ENCODE measurements at regions not wholly inside any gene's neighbourhood (a gene's known extent, or its start where the extent isn't known, plus 50 kb on each side); places are given as distances from the start of the nearest gene placed in this dataset.

DNA sequence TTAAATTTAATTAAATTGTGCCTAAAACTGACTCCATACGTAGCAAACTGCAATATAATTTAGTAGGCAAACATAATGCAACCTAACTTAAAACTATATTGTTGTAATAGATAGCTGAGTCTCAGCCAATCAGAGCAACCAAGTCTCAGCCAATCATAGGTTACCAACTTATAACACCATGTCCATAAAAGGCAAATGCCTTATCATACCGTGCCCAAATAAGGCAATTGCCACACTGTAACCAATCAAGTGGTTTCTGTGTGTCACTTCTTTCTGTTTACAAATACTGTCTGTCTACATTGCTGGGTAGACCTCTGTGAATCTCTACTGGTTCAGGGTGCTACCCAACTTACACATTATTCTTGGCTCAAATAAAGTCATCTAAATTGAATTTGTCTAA, 728.4 kb upstream of the EPHA6 start:
- Histone ChIP-seq H3K27me3 (ENCODE audit: insufficient read depth, low read length, poor library complexity) (no peaks in the 10 kb centered on the region), H3K4me3 (ENCODE audit: low read depth in 1 of 2, low read length in 2 of 2) (no peak overlapping the region), H4K20me1 (ENCODE audit: insufficient read depth, low read length) (no peaks in the 10 kb centered on the region), H3K36me3 (ENCODE audit: insufficient read depth, low read length) (no peaks in the 10 kb centered on the region), H2AFZ (ENCODE audit: low read depth, low read length) (no peak overlapping the region), H3K9me3 (ENCODE audit: insufficient read depth, low read length, severe bottlenecking) (no peaks in the 10 kb centered on the region), H3K79me2 (ENCODE audit: insufficient read depth, low read length) (no peaks in the 10 kb centered on the region), H3K27ac (ENCODE audit: low read length) (no peak overlapping the region), H3K4me1 (ENCODE audit: insufficient read depth, low read length) (no peaks in the 10 kb centered on the region), H3K4me2 (ENCODE audit: insufficient read depth, low read length) (no peak overlapping the region), H3K9ac (ENCODE audit: low read depth, low read length) (no peak overlapping the region)
- ATAC-seq (ENCODE audit: insufficient read depth, low read depth) (no peak), DNase-seq (no peak)
- TF ChIP-seq EZH2 (IDR thresholded peaks at IDR 0.05; ENCODE audit: borderline replicate concordance, low read depth, low read length, severe bottlenecking): no peak
- TF ChIP-seq, protein P1, sequence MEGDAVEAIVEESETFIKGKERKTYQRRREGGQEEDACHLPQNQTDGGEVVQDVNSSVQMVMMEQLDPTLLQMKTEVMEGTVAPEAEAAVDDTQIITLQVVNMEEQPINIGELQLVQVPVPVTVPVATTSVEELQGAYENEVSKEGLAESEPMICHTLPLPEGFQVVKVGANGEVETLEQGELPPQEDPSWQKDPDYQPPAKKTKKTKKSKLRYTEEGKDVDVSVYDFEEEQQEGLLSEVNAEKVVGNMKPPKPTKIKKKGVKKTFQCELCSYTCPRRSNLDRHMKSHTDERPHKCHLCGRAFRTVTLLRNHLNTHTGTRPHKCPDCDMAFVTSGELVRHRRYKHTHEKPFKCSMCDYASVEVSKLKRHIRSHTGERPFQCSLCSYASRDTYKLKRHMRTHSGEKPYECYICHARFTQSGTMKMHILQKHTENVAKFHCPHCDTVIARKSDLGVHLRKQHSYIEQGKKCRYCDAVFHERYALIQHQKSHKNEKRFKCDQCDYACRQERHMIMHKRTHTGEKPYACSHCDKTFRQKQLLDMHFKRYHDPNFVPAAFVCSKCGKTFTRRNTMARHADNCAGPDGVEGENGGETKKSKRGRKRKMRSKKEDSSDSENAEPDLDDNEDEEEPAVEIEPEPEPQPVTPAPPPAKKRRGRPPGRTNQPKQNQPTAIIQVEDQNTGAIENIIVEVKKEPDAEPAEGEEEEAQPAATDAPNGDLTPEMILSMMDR (IDR thresholded peaks at IDR 0.05; ENCODE audit: borderline replicate concordance, extremely low read depth, low read length, poor library complexity, severe bottlenecking): no peak

DNA sequence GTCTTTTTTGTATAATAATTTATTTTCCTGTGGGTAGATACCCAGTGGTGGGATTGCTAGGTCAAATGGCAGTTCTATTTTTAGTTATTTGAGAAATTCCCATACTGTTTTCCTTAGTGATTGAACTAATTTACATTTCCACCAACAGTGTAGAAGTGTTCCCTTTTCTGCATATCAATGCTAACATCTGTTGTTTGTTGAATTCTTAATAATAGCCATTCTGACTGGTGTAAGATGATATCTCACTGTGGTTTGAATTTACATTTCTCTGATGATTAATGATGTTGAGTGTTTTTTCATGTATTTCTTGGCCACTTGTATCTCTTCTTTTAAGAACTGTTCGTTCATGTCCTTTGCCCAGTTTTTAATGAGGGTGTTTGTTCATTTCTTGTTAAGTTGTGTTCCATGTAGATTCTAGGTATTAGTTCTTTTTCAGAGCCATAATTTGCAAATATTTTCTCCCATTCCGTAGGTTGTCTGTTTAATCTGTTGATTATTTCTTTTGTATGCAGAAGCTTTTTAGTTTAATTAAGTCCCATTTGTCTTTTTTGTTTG, 713.3 kb upstream of the EPHA6 start:
- Histone ChIP-seq H3K4me2 (ENCODE audit: insufficient read depth, low read length) (no peak overlapping the region), H3K4me3 (ENCODE audit: low read depth in 1 of 2, low read length in 2 of 2) (no peak overlapping the region), H3K79me2 (ENCODE audit: insufficient read depth, low read length) (no peaks in the 10 kb centered on the region), H3K4me1 (ENCODE audit: insufficient read depth, low read length) (no peaks in the 10 kb centered on the region), H3K9me3 (ENCODE audit: insufficient read depth, low read length, severe bottlenecking) (no peaks in the 10 kb centered on the region), H3K36me3 (ENCODE audit: insufficient read depth, low read length) (no peaks in the 10 kb centered on the region), H3K9ac (ENCODE audit: low read depth, low read length) (no peak overlapping the region), H4K20me1 (ENCODE audit: insufficient read depth, low read length) (no peaks in the 10 kb centered on the region), H3K27me3 (ENCODE audit: insufficient read depth, low read length, poor library complexity) (no peaks in the 10 kb centered on the region), H2AFZ (ENCODE audit: low read depth, low read length) (no peak overlapping the region), H3K27ac (ENCODE audit: low read length) (no peak overlapping the region)
- no peak for DNase-seq
- no peak for ATAC-seq (ENCODE audit: insufficient read depth, low read depth)
- TF ChIP-seq, protein P1 (IDR thresholded peaks at IDR 0.05; ENCODE audit: borderline replicate concordance, extremely low read depth, low read length, poor library complexity, severe bottlenecking): no peak
- TF ChIP-seq EZH2 (IDR thresholded peaks at IDR 0.05; ENCODE audit: borderline replicate concordance, low read depth, low read length, severe bottlenecking): no peak

DNA sequence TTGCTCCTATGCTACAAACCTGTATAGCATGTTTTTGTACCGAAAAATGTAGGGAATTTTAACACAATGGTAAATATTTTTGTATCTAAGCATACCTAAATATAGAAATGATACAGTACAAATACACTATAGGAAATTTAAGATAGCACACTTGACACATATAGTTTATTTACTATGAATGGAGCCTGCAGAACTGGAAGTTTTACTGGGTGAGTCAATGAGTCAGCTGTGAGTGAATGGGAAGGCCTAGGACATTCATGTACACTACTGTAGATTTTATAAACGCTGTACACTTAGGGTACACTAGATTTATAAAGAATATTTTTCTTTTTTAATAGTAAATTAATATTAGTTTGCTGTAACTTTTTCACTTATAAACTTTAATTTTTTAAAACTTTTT, 707.7 kb upstream of the EPHA6 start:
- Histone ChIP-seq H3K36me3 (ENCODE audit: insufficient read depth, low read length) (no peaks in the 10 kb centered on the region), H3K4me1 (ENCODE audit: insufficient read depth, low read length) (no peaks in the 10 kb centered on the region), H3K9ac (ENCODE audit: low read depth, low read length) (no peak overlapping the region), H4K20me1 (ENCODE audit: insufficient read depth, low read length) (no peaks in the 10 kb centered on the region), H3K4me3 (ENCODE audit: low read depth in 1 of 2, low read length in 2 of 2) (no peak overlapping the region), H3K9me3 (ENCODE audit: insufficient read depth, low read length, severe bottlenecking) (no peaks in the 10 kb centered on the region), H3K27me3 (ENCODE audit: insufficient read depth, low read length, poor library complexity) (no peaks in the 10 kb centered on the region), H3K79me2 (ENCODE audit: insufficient read depth, low read length) (no peaks in the 10 kb centered on the region), H3K4me2 (ENCODE audit: insufficient read depth, low read length) (no peak overlapping the region), H3K27ac (ENCODE audit: low read length) (no peak overlapping the region), H2AFZ (ENCODE audit: low read depth, low read length) (no peak overlapping the region)
- DNase-seq (no peak), ATAC-seq (ENCODE audit: insufficient read depth, low read depth) (no peak)
- TF ChIP-seq EZH2 (IDR thresholded peaks at IDR 0.05; ENCODE audit: borderline replicate concordance, low read depth, low read length, severe bottlenecking): no peak
- TF ChIP-seq, protein P1 (IDR thresholded peaks at IDR 0.05; ENCODE audit: borderline replicate concordance, extremely low read depth, low read length, poor library complexity, severe bottlenecking): no peak

Data from DND-41 (cell line).